ENCODE measurements at regions not wholly inside any gene's neighbourhood (a gene's known extent, or its start where the extent isn't known, plus 50 kb on each side); places are given as distances from the start of the nearest gene placed in this dataset.
A peak's percentile ranks its signal among the peaks of the same experiment; 100 is the strongest.

- H3K27ac Mint-ChIP-seq (ENCODE audit: unreplicated experiment), result no peak overlapping the region
- no peak for FAIRE-seq
- no peaks in the 10 kb centered on the region for H3K36me3 Mint-ChIP-seq (ENCODE audit: low read depth, unreplicated experiment)
- no peak overlapping the region for H3K4me3 ChIP-seq (ENCODE audit: insufficient read depth, low read depth, low read length)
- peaks cover 4% of the 10 kb centered on the region for H3K4me1 Mint-ChIP-seq (ENCODE audit: low read depth, unreplicated experiment)
- no peaks in the 10 kb centered on the region for H3K4me1 ChIP-seq (ENCODE audit: insufficient read depth, low read length)
- H3K9ac ChIP-seq (ENCODE audit: low read length), result no peak overlapping the region
- peaks cover 50% of the 10 kb centered on the region for H3K27me3 Mint-ChIP-seq (ENCODE audit: low read depth, unreplicated experiment)
- no peaks in the 10 kb centered on the region for H3K36me3 ChIP-seq (ENCODE audit: insufficient read depth, low read length)
- no peaks in the 10 kb centered on the region for H4K20me1 ChIP-seq (ENCODE audit: insufficient read depth, low read length)
- H3K4me3 Mint-ChIP-seq (ENCODE audit: unreplicated experiment), result no peak overlapping the region
- no peaks in the 10 kb centered on the region for H3K9me3 ChIP-seq (ENCODE audit: insufficient read depth, low read depth, low read length)
- TF ChIP-seq CTCF (IDR thresholded peaks at IDR 0.05; ENCODE audit: insufficient read depth, low read depth, low read length), result no peak
- no peak for TF ChIP-seq EZH2 (IDR thresholded peaks at IDR 0.05; ENCODE audit: insufficient read depth, low read length)
- H3K4me2 ChIP-seq (ENCODE audit: low read length), result no peak overlapping the region
- no peak overlapping the region for H2AFZ ChIP-seq (ENCODE audit: low read depth, low read length)
- H3K27me3 ChIP-seq (ENCODE audit: insufficient read depth, low read length), result no peaks in the 10 kb centered on the region
- H3K9me3 Mint-ChIP-seq (ENCODE audit: unreplicated experiment), result peaks cover 3% of the 10 kb centered on the region
- H3K79me2 ChIP-seq (ENCODE audit: insufficient read depth, low read length), result no peaks in the 10 kb centered on the region
- no peak for DNase-seq (ENCODE audit: low read depth)
- H3K27ac ChIP-seq (ENCODE audit: low read depth, low read length), result no peak overlapping the region
Observed at GRCh38 chr16:9254863-9255262, 163.4 kb downstream of the HAPSTR1 start.

GRCh38 chr16:9256196-9256595, 164.8 kb downstream of the HAPSTR1 start:
- Histone ChIP-seq H2AFZ (ENCODE audit: low read depth, low read length) (no peak overlapping the region), H3K4me3 (ENCODE audit: insufficient read depth, low read depth, low read length) (no peak overlapping the region), H3K36me3 (ENCODE audit: insufficient read depth, low read length) (no peaks in the 10 kb centered on the region), H3K9ac (ENCODE audit: low read length) (no peak overlapping the region), H3K27ac (ENCODE audit: low read depth, low read length) (no peak overlapping the region), H3K4me1 (ENCODE audit: insufficient read depth, low read length) (no peaks in the 10 kb centered on the region), H3K27me3 (ENCODE audit: insufficient read depth, low read length) (no peaks in the 10 kb centered on the region), H3K9me3 (ENCODE audit: insufficient read depth, low read depth, low read length) (no peaks in the 10 kb centered on the region), H4K20me1 (ENCODE audit: insufficient read depth, low read length) (no peaks in the 10 kb centered on the region), H3K4me2 (ENCODE audit: low read length) (no peak overlapping the region), H3K79me2 (ENCODE audit: insufficient read depth, low read length) (no peaks in the 10 kb centered on the region)
- Mint-ChIP-seq H3K27me3 (ENCODE audit: low read depth, unreplicated experiment) (peaks cover 61% of the 10 kb centered on the region), H3K4me1 (ENCODE audit: low read depth, unreplicated experiment) (no peaks in the 10 kb centered on the region), H3K27ac (ENCODE audit: unreplicated experiment) (no peak overlapping the region), H3K36me3 (ENCODE audit: low read depth, unreplicated experiment) (no peaks in the 10 kb centered on the region), H3K4me3 (ENCODE audit: unreplicated experiment) (no peak overlapping the region), H3K9me3 (ENCODE audit: unreplicated experiment) (peaks cover 3% of the 10 kb centered on the region)
- FAIRE-seq, result no peak
- no peak for DNase-seq (ENCODE audit: low read depth)
- TF ChIP-seq CTCF (IDR thresholded peaks at IDR 0.05; ENCODE audit: insufficient read depth, low read depth, low read length), result peak; percentile 16
- no peak for TF ChIP-seq EZH2 (IDR thresholded peaks at IDR 0.05; ENCODE audit: insufficient read depth, low read length)

GRCh38 chr16:9257843-9258242, 166.4 kb downstream of the HAPSTR1 start:
- no peaks in the 10 kb centered on the region for H4K20me1 ChIP-seq (ENCODE audit: insufficient read depth, low read length)
- no peaks in the 10 kb centered on the region for H3K4me1 ChIP-seq (ENCODE audit: insufficient read depth, low read length)
- Mint-ChIP-seq H3K27me3 (ENCODE audit: low read depth, unreplicated experiment) (peaks cover 56% of the 10 kb centered on the region), H3K27ac (ENCODE audit: unreplicated experiment) (no peak overlapping the region), H3K4me1 (ENCODE audit: low read depth, unreplicated experiment) (no peaks in the 10 kb centered on the region), H3K4me3 (ENCODE audit: unreplicated experiment) (no peak overlapping the region), H3K36me3 (ENCODE audit: low read depth, unreplicated experiment) (no peaks in the 10 kb centered on the region), H3K9me3 (ENCODE audit: unreplicated experiment) (no peaks in the 10 kb centered on the region)
- no peak overlapping the region for H3K27ac ChIP-seq (ENCODE audit: low read depth, low read length)
- H3K4me2 ChIP-seq (ENCODE audit: low read length), result no peak overlapping the region
- H3K9ac ChIP-seq (ENCODE audit: low read length), result no peak overlapping the region
- H3K27me3 ChIP-seq (ENCODE audit: insufficient read depth, low read length), result no peaks in the 10 kb centered on the region
- H3K79me2 ChIP-seq (ENCODE audit: insufficient read depth, low read length), result no peaks in the 10 kb centered on the region
- FAIRE-seq (no peak), DNase-seq (ENCODE audit: low read depth) (no peak)
- H3K4me3 ChIP-seq (ENCODE audit: insufficient read depth, low read depth, low read length), result no peak overlapping the region
- TF ChIP-seq EZH2 (IDR thresholded peaks at IDR 0.05; ENCODE audit: insufficient read depth, low read length), result no peak
- no peak for TF ChIP-seq CTCF (IDR thresholded peaks at IDR 0.05; ENCODE audit: insufficient read depth, low read depth, low read length)
- no peaks in the 10 kb centered on the region for H3K36me3 ChIP-seq (ENCODE audit: insufficient read depth, low read length)
- H2AFZ ChIP-seq (ENCODE audit: low read depth, low read length), result no peak overlapping the region
- H3K9me3 ChIP-seq (ENCODE audit: insufficient read depth, low read depth, low read length), result no peaks in the 10 kb centered on the region
